IMR-90 (cell line): ENCODE measurements at regions not wholly inside any gene's neighbourhood (a gene's known extent, or its start where the extent isn't known, plus 50 kb on each side); places are given as distances from the start of the nearest gene placed in this dataset.

Source experiments
- CEBPB ChIP-seq: IDR thresholded peaks from 2 replicates; pipeline ENCODE4 v1.6.1; 2012; ENCODE audit warnings: low read depth, low read length, improper control_type of control experiment
- CTCF ChIP-seq: conservative IDR thresholded peaks from 2 replicates; pipeline ENCODE4 v1.5.1; 2012; ENCODE audit warnings: mild to moderate bottlenecking, low read depth, low read length, improper control_type of control experiment
- FOS ChIP-seq: fragments of 150-350 bp; IDR thresholded peaks from 2 replicates; pipeline ENCODE4 v1.6.1; 2016; ENCODE audit warnings: low read depth, low read length
- POLR2A ChIP-seq: IDR thresholded peaks from 2 replicates; pipeline ENCODE4 v1.6.1; 2012; ENCODE audit warnings: mild to moderate bottlenecking, low read depth, low read length
- TF ChIP-seq, protein P1 (sequence below): fragments of 150-350 bp; IDR thresholded peaks from 2 replicates; pipeline ENCODE4 v1.6.1; 2017; ENCODE audit warnings: mild to moderate bottlenecking, antibody characterized with exemption, low read length, low read depth

GRCh38 chr11:121766991-121767390 lies 314.2 kb upstream of the SORL1-AS1 start:
- TF ChIP-seq CTCF = no peak
- TF ChIP-seq, protein P1, sequence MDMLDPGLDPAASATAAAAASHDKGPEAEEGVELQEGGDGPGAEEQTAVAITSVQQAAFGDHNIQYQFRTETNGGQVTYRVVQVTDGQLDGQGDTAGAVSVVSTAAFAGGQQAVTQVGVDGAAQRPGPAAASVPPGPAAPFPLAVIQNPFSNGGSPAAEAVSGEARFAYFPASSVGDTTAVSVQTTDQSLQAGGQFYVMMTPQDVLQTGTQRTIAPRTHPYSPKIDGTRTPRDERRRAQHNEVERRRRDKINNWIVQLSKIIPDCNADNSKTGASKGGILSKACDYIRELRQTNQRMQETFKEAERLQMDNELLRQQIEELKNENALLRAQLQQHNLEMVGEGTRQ = no peak
- no peak for TF ChIP-seq CEBPB
- TF ChIP-seq FOS = no peak
- TF ChIP-seq POLR2A = no peak
